NCI-H526 treated with DMSO at 0.1 percent for 48 hours (cell line): ENCODE measurements at regions not wholly inside any gene's neighbourhood (a gene's known extent, or its start where the extent isn't known, plus 50 kb on each side); places are given as distances from the start of the nearest gene placed in this dataset.

Experiments used
- DNase-seq: peaks from one replicate; lab custom pipeline; 2025; lab: John Stamatoyannopoulos, UW

GRCh38 chr6:14431385-14432330 lies 314.1 kb downstream of the CD83 start:
- no peak for DNase-seq

DNA sequence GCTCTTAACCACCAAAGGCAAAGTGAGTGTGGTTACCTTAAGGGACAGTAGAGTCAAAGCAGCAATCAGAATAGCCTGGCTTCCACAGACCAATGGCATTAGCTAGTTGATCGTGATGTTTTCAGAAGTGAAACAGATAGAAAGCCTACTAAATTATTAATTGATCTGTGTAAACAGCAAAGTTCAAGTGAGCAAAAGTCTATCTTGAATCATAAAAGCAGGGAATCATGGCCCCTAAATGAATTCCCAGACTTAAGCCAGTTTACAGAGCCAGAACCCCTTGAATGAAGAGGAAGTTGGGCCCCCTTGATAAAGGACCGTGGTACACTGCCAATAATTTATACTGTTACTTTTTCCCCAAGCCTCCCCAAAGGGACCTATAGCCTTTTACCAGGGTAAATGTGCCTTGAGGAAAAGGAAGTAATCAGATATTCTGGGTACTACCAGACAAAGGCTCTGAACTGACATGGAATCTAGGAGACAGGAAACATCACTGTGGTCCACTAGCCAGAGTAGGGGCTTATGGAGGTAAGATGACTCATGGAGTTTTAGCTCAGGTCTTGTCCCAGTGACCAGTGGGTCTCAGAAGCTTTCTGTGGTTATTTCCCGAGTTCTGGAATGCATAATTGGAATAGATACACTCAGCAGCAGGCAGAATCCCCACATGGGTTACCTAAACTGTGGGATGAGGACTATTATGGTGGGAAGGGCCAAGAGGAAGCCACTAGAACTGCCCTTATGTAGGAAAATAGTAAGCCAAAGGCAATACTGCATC lies 317.5 kb downstream of the CD83 start:
- DNase-seq: no peak

DNA sequence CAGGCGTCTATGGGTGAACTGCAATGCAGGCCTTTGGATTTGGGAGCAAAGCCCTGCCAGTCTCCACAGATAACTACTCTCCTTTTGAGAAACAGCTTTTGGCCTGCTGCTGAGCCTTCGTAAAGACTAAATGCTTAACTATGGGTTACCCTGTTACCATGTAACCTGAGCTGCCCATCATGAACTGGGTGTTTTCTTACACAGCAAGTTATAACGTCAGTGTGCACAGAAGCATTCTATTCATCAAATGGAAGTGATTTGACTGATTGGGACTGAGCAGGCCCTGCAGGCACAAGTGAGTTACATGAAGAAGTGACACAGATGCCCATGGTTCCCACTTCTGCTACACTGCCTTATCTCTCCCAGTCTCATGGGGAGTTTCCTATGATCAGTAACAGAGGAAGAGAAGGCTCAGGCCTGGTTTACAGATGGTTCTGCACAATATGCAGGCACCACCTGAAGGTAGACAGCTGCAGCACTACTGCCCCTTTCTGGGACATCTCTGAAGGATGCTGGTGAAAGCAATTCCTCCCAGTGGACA lies 319.1 kb downstream of the CD83 start:
- DNase-seq: no peak

DNA sequence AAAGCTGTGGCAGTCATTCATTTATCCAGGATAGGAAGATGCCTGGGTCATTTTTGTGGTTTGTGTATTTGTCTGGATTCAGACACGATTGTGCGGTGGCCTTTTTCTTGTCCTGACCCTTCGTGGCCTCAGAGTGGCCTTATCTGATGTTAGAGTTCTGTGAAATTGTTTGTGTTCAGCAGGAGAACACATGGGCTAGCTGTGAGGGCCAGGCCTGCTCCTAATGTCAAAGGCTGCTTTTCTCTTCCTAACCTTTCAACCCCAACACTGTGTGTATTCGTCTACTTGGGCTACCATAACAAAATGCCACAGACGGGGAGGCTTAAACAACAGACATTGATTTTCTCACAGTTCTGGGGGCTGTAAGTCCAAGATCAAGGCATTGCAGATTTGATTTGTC lies 321.8 kb downstream of the CD83 start:
- no peak for DNase-seq

GRCh38 chr6:14440215-14440910 lies 322.8 kb downstream of the CD83 start:
- no peak for DNase-seq

DNA sequence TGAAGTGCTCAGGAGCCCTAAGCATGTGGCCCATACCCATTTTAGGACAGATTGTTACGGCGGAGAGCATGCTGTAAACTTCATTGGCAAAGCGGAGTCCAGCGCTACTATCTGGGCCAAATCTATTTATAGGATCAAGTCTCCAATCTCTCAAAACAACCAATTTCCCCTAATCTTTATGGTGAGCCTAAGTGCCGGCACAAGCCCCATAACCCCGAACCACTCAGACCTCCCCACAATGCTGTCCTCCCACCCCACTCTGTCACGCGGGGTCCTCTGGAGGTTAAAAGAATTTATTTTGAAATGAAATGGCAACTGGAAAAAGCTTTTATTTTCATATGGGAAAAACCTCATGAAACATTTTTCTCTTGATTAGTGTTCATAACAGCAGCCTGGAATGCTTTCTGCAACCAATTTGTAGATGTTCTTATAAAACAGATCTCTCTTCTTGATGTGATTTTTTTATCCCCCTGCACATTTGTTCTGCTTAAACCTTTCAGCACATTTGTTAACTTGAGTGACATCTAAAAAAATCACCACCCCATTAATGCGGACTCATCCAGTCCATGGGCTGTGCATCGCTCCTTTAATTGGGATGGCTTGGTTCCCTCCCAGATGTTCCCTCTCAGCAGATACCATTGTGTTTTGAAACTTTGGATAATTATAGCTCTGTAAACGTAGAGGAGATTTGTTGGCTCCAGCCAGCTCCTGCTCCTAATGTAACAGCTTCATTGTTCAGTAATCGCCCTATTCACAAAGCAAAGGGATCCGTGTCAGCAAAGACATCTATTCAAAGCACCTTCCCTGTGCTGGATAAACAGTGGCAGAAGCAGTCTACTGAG lies 323.6 kb downstream of the CD83 start:
- peak; percentile 24 for DNase-seq

DNA sequence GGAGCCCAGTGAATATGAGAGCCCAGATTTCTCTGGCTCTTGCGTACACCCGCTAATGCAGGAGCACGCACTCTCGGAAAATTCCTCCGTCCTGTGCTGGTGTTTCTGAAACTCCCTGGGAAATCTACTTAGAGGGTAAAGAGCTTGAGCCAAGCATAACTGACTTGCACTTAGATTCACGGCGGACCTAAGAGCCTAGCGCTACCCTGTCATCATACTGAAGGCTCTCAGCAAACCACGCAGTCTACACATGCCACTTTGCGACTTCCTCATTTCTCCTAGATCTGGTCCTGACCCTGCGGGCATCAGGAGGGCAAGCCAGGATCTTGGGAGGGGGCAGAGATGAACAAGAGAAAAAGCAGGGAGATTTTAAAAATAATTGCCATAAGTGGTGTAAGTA lies 324.7 kb downstream of the CD83 start:
- DNase-seq: no peak

GRCh38 chr6:14443629-14444268 lies 326.2 kb downstream of the CD83 start:
- no peak for DNase-seq

GRCh38 chr6:14444295-14444972 lies 326.9 kb downstream of the CD83 start:
- DNase-seq: no peak

DNA sequence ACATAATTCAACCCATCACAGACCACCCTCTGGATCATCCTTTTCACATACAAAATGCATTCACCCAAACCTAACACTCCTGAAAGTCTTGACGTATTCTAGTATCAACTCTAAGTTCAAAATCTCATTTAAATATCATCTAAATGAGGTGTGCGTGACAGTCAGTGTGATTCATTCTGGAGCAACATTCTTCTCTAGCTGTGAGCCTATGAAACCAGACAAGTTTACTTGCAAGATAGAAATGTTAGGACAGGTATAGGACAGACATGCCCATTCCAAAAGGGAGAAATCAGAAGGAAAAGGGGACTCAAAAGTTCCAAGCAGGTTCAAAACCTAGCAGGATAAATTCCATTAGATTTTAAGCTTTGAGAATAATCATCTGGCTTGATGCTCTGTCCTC lies 329.7 kb downstream of the CD83 start:
- DNase-seq: no peak

- DNase-seq: no peak
Observed at GRCh38 chr6:14448246-14448645, 330.7 kb downstream of the CD83 start.

GRCh38 chr6:14450133-14450504 lies 332.5 kb downstream of the CD83 start:
- no peak for DNase-seq

DNA sequence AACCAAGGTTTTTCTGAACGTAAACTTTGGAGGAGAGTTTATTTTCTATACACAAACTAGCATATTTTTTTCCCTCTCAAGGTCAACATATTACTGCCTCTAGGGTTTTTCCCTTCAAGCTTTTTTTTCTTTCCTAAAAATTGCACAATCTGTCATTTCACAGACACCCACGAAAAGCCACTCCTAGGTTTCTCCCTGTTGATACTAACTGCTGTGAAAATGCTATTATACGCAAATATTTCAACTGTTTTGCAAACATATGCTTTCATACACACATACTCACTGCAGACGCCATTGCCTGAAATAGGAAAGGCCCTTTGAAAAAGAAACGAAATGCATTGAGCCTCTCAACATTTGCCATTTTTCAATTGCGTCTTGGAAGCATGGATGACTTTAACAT lies 333.0 kb downstream of the CD83 start:
- peak; percentile 45 for DNase-seq

- DNase-seq: no peak
Observed at GRCh38 chr6:14451594-14452374, 334.2 kb downstream of the CD83 start.

- no peak for DNase-seq
Observed at GRCh38 chr6:14452567-14453527, 335.3 kb downstream of the CD83 start.

- DNase-seq: no peak
Observed at GRCh38 chr6:14453712-14454472, 336.3 kb downstream of the CD83 start.

DNA sequence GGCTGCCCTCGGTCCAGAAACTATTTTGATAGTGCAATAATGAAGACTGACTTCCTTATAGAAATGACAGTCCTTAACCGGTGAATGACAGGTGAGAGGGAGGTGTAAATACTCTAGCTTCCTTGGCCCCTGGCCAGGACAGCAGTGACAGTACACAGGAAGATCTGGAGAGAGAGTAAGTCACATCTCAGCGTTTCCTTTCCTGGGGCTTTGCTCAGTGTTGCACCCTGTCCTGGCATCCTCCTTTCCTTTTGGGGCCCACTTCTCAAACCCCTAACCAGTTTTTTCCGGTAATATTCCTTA lies 336.9 kb downstream of the CD83 start:
- DNase-seq: no peak

- DNase-seq: no peak
Observed at GRCh38 chr6:14455427-14455826, 337.9 kb downstream of the CD83 start.
